HK-2 (cell line): ENCODE measurements at regions not wholly inside any gene's neighbourhood (a gene's known extent, or its start where the extent isn't known, plus 50 kb on each side); places are given as distances from the start of the nearest gene placed in this dataset.

Source experiments
- DNase-seq: peaks from one replicate; pipeline ENCODE4 v3.0.0-alpha.2; 2018; ENCODE audit not compliant: unreplicated experiment

DNA sequence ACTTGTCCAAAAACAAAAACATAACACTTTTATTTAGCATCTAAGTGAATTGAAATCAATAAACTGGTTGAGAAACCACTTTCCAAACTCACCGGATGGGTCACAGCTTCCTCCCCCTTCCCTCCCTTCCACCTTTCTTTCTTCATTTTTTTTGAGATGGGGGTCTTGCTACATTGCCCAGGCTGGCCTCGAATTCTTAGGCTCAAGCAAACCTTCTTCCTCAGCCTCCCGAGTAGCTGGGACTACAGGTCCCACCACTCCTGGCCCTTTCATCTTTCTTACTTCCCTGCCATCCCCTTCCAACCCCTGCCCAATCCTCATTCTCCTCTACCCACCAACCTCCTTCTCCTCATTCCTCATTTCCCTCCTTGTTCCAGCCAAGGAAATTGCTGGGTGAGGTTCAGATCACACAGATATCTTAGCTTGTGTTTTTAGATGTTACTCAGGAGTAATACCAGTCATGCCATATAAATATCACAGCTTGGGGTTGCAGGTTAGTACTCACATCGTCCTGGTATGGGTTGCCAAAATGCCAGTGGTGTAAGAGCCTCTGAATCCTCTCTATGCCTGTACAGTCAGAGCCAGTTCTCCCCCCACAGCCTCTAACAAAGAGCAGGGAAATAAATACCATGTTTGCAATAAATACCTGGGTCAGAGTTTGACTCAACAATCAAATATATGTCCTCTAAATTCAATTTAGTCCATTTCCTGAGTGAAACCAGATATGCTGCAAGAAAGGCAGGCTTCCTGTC lies 132.7 kb upstream of the NDUFV2 start:
- DNase-seq = no peak

DNA sequence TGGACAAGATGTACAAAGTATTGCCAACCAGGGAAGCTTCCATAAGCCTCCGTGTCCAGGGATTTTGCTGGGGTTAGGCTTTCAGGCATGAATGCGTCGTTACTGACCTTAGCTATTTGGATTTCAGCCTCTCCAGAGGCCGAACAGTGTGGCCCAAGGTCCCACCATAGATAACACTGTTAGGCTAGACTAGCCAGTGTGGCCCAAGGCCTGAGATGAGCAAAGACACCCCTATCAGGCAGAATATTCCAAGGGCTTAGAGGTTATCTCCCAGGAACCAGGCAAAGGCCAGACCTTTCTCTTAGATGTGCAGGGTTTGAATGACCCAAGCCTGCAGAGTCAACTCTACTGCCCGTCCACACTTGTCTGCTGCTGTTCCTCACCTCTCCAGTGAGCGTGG lies 131.7 kb upstream of the NDUFV2 start:
- no peak for DNase-seq

DNA sequence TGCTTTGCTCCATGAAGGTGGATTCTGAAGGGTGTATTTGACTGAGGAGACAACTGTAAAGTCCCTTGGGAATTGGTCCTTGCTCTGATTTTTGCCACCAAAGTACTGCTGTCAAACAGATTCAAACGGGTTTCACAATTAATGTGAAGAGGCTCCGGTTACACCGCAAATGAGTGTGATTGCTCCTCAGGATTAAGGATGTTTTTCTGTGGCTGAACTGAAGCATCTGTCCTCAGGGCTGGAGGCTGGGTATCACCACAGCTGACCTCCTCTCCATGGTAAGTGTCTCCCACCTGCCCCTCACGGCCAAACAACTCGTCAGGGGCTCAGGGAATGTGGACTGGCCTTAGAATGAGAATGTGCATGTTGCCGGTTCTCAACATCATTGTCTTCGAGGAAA lies 130.4 kb upstream of the NDUFV2 start:
- DNase-seq = no peak

DNA sequence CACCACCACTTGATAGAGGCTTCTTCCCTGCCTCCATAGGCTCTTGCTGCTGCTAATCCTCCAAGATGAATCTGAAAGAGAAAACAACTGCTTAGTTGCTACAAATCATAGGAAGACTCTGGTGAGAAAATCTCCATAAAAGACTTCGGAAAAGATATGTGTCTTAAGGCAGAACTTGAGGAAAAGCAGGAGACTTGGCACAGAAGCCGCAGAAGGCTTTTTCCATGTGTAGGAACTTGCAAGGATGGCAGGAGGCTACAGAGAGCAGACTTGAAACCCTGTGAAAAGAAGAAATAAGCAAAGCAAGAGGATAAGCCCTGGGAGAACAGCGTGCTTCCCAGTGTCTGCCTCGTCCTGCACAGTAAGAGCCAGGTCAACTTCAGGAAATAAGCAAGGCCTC lies 128.2 kb upstream of the NDUFV2 start:
- no peak for DNase-seq

DNA sequence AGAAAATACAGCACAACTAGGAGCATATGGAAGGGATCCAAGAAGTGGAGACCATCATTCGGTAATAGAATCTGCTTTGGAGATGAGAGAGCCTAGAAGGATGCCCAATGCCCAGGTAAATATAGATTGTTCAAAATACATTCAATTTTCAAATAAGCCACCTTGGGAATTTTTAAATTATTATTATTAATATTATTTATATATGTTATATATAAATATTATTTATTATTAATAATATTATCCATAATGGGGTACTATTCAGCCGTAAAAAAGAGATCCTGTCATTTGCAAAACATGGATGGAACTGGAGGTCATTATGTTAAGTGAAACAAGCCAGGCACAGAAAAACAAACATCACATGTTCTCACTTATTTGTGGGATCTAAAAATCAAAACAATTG lies 127.8 kb upstream of the NDUFV2 start:
- no peak for DNase-seq

DNA sequence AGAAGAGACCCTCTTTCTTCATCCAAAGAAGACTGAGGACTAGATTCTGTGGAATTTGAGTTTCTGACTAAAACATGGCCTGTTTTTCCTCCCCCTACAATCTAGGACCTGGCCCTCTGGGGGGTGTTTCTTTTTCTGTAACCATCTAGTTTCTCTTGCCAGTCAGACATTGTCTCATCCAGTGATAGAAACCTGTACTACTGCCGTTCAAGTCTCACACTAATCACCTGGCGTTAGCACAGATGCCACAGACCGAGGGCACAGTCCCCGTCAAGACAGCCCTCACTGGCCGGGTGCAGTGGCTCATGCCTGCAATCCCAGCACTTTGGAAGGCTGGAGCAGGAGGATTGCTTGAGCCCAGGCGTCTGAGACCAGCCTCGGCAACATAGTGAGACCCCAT lies 126.9 kb upstream of the NDUFV2 start:
- no peak for DNase-seq

DNA sequence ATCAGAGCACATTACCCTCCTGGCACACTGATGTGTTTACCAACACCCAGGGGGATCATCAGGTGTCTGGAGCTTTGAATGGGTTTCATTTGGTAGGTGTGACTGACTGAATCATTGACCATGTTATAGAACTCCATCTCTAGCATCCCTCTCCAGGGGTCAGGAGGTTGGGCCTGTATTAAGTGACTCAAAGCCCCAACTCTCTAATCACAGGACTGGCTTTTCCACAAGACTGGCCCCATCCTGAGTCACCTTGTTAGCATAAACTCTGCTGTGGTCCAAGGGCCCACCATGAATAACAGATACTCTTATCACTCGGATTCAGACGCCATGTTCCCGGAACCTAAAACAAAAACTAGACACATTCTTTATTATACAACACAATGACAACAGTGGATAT lies 125.9 kb upstream of the NDUFV2 start:
- DNase-seq = no peak

DNA sequence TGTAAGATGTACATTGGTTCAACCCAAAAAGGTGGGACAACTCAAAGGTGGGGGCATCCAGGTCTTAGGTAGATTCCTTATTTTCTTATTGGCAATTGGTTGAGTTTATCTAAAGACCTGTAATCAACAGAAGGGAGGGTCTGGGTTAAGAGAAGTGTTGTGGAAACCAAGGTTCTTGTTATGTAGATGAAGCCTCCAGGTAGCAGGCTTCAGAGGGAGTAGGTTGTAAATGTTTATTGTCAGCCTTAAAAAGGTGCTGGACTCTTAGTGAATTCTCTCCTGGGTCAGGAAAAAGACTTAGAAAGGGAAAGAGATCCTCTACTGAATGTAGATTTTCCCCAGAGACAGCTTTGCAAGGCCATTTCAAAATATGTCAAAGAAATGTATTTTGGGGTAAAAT lies 125.3 kb upstream of the NDUFV2 start:
- no peak for DNase-seq

DNA sequence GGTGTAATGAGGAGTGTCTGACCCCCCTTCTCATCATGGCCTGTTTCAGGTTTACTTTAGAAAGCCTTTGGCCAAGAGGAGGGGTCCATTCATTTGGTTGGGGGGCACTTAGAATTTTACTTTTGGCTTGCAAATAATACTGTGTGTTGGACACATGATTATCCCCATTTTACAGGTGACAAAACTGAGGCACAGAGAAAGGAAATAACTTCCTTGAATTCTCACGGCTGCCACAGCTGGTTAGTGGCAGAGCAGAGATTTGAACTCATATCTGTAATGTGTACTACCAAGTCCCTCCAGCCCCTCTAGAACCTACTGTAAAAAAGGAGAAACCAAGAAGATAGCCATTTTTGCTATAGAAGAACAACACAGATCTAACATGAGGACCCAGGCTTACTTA lies 124.8 kb upstream of the NDUFV2 start:
- DNase-seq = no peak

DNA sequence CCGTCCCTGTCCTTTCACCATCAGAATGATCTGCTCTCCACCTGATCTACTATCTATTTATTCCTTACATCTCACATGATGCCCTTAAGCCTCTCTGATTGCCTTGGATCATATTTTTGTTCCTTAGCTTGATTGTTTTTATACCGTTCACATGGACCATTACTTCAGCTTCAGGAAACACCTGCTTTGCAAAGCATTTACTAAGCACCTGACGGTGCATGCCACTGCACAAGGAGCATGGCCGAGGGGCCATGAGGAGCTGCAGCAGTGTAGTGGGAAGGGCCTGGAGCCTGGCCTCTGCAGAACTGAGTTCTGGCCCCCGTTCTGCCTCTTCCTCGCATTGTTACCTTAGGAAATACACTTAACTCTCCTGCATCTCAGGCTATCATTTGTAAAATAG lies 124.1 kb upstream of the NDUFV2 start:
- DNase-seq = no peak

DNA sequence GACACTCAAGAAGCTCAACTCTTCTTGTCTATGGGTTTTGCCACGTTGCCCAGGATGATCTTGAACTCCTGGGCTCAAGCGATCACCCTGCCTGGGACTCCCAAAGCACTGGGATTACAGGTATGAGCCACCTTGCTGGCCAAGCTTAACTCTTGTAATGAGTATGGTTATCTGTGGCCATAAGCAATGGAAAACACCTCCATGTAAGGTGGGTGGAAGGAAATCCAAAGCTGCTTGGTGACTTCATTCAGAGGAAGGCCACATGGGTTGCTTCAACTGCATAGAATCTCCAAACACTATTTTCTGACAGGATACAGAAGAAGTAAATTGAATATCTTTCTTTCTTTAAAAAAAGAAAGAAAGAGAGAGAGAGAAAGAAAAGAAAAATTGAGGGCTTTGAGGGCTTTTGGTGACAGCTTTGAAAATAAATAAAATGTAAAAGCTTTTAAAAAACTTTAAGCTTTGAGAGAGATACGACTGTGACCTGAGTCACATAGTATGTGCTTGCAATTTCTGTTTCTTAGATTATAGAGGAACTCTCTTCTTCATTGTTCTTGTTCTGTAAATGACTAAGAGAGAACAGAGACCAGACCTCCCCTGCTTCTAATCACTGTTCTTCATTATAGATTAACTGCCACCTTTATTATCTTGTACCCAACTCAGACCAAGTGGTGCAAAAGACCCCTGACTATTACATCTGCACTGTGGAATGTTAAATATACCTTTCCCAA lies 123.1 kb upstream of the NDUFV2 start:
- no peak for DNase-seq

DNA sequence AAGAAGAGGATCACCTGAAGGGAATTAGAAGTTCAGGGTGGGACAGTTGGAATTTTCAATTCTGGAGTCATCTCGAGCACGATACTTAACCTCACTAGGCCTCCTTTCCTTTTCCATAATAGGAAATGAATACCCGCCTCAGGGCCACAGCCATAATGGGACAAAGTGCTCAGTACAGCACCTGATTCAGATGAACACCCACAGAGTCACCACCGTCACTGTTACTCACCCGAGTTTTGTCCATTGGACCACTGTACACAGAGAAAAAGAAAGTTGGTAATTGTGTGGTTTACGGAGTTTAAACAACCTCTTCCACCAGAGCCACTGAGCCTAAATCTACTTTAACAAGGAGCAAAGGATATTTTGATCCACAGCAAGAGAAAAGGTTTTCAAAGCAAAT lies 122.0 kb upstream of the NDUFV2 start:
- no peak for DNase-seq

DNA sequence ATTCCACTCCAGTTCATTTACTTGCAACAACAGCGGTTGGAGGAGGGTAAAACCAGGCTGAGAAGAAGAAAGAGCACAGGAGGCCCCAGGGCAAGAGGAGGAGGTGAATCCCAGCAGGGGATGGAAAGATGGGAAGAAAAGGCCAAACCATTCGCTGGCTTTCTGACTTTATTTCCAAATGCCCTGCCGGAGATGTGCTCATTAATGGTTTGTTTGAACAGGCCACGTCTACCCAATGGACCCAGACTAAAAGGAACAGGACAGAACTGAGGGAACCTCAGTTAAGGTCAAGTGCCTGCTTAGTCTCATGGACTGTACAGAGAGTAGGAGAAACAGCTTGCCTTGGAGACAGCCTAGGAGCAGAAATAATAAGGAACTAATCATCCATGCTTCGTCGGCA lies 121.6 kb upstream of the NDUFV2 start:
- no peak for DNase-seq

DNA sequence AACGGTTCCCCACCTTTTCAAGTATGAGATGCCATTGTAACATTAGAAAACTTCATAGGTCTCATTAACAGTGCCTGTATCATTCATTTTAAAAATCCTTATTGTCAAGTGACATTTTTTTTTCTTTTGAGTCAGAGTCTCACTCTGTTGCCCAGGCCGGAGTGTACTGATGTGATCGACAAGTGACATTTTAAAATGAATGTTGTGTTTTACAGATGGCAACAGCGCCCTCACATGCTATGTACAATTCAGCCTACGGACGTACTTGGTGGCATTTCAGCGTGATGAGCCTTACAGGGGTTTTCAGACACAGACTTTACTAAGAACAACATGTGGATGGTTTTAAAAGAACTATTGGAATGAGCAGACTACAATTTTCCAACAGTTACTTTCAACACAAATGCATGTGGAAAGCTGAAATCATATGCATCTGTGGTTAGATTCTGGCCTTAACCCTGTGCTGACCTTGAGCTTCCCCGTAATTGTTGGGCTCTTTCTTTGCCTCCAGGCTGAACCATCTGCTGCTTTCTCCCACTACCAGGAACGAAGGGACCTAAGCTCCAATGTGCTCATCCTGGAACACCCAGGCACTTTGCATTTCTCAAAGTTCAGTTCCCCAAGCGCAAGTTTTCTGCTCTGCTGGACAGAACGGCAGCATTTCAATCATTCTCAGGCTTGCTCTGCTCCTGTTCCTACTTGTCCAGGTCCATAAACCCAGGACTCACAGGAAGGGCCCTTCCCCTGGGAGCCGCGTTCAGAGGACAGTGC lies 119.9 kb upstream of the NDUFV2 start:
- peak; percentile 31 for DNase-seq

DNA sequence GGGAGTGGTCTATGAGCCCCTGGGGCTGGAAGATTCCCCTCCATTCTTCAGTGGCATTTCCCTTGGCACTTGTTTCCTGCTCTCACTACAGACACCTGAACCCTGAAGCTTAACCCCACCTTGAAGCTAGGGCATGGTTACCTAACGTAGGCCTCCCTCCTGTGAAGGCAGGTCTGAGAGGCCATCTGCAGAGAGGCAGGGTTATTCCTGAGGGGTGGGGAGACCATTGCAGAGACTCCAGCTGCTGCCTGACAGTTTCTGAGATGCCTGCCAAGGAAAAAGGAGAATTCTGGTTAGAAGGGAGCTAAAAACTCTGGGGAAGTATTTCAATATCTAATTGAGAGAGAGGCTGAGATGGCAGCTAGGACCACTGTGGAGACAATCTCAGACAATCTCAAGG lies 119.3 kb upstream of the NDUFV2 start:
- DNase-seq = no peak

DNA sequence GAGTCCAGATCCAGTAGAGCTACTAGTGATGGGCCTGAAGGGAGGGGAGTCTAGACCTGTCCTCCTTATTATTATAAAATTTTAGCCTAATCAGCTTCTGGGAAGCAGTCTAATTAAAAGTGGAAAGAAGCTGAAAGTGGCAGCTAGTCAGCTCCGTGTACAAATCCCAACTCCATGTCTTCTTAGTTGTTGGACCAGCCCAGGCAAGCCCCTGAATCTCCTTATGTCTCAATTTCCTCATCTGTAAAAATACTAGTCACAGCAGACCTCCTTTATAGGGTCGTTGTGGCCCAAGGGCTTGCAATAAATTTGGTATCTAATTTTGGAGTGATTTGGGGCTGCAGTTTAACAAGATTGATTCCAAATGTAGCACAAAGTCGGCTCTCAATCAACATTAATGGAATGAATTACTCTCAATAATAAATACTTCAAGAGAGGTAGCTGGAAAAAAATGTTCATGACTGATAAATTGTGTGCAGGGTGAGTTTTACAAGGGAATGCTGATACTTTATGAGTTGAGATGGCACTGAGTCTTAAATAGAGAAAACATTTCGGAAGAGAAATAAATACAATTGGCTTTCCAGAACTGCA lies 118.3 kb upstream of the NDUFV2 start:
- no peak for DNase-seq

DNA sequence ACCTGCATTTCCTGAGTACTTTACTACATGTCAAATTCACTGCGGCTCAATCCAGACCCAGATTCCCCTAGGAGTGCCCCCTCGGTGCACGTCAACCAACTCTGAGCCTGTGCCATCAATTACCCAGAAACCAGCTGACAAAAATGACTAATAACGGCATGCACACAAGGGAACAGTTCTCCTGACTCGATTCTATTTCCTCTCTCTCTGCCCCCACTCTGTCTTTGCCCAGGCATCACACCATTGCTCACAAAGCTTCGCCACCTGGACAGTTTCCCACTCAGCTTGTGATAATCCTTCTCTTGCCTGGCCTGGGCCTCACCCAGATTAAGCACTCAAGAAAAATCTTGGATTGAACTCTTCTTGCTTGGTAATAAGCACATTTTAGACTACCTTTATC lies 115.3 kb upstream of the NDUFV2 start:
- no peak for DNase-seq

DNA sequence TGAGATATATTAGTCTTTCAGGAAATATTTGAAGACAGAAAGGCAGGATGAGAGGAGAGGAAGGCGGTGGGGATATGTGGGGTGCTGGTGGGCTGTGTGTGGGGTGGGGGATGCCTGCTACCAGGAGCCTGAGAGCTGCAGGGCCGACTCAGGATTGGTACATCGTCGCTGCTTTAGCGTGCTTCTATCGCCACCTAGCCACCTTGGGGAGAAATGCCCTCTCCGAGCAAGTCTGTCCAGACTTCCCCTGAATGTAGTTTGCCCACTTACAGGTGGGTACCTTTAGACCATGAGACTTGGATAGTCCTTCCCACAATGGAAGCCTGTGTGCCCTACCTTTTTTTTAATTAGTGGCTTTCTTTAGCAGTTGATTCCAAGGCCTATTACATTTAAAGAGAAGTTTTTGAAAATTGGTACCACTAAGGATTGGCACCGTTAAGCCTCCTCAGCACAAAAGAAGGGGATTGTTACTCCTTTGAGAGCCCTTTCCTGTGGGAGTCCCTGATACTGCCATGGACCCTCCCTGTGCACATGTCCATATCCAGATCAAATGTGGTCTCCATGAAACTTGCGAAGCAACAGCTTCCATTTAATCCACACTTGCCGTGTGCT lies 114.1 kb upstream of the NDUFV2 start:
- DNase-seq = peak; percentile 44

DNA sequence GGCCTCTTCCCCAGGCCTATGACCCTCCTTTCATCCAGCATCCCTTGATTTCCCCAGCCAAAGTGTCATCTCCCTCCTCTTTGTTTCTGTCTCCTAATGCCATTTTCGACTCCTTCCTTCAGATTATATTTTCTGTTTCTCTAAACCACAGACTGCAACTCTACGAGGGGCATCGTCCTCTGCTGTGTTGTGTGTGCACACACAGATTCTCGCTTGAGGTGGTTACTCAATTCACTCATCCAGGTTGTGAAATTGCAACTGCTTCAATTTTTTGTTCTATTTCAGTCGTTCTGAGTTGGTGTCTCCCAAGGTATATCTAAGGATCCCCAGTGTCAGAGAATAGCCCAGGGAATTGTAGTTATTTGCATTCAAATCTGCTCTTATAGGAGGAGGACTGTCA lies 113.5 kb upstream of the NDUFV2 start:
- DNase-seq = no peak

DNA sequence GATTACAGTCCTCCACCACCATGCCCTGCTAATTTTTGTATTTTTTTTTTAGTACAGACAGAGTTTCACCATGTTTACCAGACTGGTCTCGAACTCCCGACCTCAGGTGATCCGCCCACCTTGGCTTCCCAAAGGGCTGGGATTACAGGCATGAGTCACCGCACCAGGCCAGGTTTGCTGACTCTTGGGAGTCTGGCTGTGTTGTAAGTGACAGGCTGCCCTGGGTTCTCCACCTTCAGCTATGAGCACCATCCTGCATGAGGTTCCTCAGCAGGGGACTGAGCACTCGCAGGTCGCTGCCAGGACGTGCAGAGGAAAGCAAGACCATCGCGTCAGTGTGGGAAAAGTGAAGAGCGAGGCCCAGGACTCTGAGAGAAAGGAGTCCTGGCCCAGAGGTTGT lies 112.6 kb upstream of the NDUFV2 start:
- no peak for DNase-seq

DNA sequence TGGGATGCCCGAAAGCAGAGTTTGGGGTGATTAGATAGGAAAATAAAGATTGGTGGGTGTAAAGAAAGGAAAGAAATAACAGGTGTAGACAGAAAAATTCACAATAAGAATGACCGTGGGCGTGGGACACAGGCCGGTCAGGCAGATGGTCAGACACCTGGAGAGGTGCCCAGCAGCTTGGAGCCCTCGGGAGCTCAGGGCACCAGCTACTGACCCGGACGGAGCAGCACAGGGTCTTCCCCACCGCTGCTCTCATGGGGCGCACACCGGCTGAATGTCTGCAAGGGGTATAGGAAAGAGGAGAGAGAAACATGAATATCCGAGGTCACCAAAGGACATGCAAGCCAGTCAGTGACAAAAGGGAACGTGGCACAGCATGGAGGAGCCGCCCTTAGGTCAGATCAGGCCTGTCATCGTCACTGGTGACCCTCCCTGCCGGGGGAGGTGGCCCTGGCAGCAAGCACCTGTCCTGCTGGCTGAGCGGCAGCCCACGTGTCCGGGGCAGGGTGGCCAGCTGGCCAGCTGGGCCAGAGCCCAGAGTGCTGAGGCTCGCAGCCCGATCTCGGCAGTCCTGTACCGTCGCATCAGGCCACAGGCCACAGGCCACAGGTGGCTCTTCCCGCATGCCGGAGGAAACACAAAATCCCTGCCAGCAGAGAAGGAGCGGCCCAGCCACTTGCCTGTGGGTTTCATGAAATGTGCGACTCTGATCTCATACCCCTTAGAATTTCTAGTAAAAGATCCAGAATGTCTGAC lies 112.0 kb upstream of the NDUFV2 start:
- DNase-seq = no peak
